SK-N-SH (cell line): ENCODE measurements at regions not wholly inside any gene's neighbourhood (a gene's known extent, or its start where the extent isn't known, plus 50 kb on each side); places are given as distances from the start of the nearest gene placed in this dataset.

Source experiments
- EP300 ChIP-seq, 2 experiments: IDR thresholded peaks; 2 replicates each; pipeline versions ENCODE4 v1.4.0 to v1.6.1; 2012; ENCODE audit warnings: borderline replicate concordance in 1 of 2, low read depth in 1 of 2, low read length in 1 of 2
- EZH2phosphoT487 ChIP-seq: fragments of 200-600 bp; sonication (generic); IDR thresholded peaks from 2 replicates; pipeline ENCODE4 v1.6.1; 2017; ENCODE audit warnings: low read depth, mixed run types, mild to moderate bottlenecking, antibody characterized with exemption, moderate library complexity, borderline replicate concordance
- NRF1 ChIP-seq: IDR thresholded peaks from 2 replicates; pipeline ENCODE4 v1.6.1; 2012; ENCODE audit warnings: low read depth, mild to moderate bottlenecking, low read length
- POLR2AphosphoS5 ChIP-seq: IDR thresholded peaks from 2 replicates; pipeline ENCODE4 v1.6.1; 2012; ENCODE audit warnings: low read depth, low read length
- RFX5 ChIP-seq: IDR thresholded peaks from 2 replicates; pipeline ENCODE4 v1.6.1; 2012; ENCODE audit warnings: mild to moderate bottlenecking, improper control_type of control experiment, low read length
- TF ChIP-seq, protein P1 (sequence below): fragments of 200-600 bp; sonication (generic); IDR thresholded peaks from 2 replicates; pipeline ENCODE4 v1.6.1; 2017; ENCODE audit warnings: antibody characterized with exemption, mild to moderate bottlenecking, moderate library complexity
- TF ChIP-seq, protein P2 (sequence below): IDR thresholded peaks from 2 replicates; pipeline ENCODE4 v1.4.0; 2012; ENCODE audit warnings: low read depth, borderline replicate concordance

DNA sequence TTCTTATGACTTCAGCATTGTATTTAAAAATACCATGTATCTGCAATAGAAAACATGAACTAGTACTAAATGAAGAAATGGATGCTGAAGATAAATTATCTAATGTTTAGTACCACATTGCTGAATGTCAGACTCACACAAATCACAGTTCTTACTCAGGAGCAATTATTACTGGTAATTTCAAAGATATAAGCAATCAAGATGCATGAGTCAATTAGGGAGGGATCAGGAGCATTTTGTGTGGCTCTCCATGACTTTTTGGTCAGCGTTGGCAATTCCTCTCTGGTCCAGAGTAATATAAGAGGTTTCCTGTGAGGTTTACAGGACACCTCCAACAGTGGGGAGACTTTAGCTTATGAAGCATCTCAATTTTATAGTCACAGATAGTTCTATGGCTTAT lies 167.0 kb upstream of the PCDH7 start:
- TF ChIP-seq, protein P1, sequence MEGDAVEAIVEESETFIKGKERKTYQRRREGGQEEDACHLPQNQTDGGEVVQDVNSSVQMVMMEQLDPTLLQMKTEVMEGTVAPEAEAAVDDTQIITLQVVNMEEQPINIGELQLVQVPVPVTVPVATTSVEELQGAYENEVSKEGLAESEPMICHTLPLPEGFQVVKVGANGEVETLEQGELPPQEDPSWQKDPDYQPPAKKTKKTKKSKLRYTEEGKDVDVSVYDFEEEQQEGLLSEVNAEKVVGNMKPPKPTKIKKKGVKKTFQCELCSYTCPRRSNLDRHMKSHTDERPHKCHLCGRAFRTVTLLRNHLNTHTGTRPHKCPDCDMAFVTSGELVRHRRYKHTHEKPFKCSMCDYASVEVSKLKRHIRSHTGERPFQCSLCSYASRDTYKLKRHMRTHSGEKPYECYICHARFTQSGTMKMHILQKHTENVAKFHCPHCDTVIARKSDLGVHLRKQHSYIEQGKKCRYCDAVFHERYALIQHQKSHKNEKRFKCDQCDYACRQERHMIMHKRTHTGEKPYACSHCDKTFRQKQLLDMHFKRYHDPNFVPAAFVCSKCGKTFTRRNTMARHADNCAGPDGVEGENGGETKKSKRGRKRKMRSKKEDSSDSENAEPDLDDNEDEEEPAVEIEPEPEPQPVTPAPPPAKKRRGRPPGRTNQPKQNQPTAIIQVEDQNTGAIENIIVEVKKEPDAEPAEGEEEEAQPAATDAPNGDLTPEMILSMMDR = no peak
- TF ChIP-seq POLR2AphosphoS5 (no peak), NRF1 (no peak), RFX5 (no peak), EP300 (IDR thresholded peaks at IDR 0.05; ENCODE audit: borderline replicate concordance in 1 of 2, low read depth in 1 of 2, low read length in 1 of 2) (no peak), EZH2phosphoT487 (no peak)
- TF ChIP-seq, protein P2, sequence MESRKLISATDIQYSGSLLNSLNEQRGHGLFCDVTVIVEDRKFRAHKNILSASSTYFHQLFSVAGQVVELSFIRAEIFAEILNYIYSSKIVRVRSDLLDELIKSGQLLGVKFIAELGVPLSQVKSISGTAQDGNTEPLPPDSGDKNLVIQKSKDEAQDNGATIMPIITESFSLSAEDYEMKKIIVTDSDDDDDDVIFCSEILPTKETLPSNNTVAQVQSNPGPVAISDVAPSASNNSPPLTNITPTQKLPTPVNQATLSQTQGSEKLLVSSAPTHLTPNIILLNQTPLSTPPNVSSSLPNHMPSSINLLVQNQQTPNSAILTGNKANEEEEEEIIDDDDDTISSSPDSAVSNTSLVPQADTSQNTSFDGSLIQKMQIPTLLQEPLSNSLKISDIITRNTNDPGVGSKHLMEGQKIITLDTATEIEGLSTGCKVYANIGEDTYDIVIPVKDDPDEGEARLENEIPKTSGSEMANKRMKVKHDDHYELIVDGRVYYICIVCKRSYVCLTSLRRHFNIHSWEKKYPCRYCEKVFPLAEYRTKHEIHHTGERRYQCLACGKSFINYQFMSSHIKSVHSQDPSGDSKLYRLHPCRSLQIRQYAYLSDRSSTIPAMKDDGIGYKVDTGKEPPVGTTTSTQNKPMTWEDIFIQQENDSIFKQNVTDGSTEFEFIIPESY = no peak
